HEK293T (cell line): ENCODE measurements at regions not wholly inside any gene's neighbourhood (a gene's known extent, or its start where the extent isn't known, plus 50 kb on each side); places are given as distances from the start of the nearest gene placed in this dataset.

Source experiments
- CTCF ChIA-PET: fragments of 350-600 bp; formaldehyde crosslinking; extraction: SDS; loops from one replicate; lab custom pipeline; 2021; ENCODE audit warnings: antibody characterized with exemption, inconsistent platforms; lab: Yijun Ruan, JAX
- POLR2A ChIA-PET: fragments of 350-600 bp; formaldehyde crosslinking; extraction: SDS; loops from one replicate; lab custom pipeline; 2020; ENCODE audit warnings: antibody characterized with exemption, inconsistent platforms; lab: Yijun Ruan, JAX
- DNase-seq: peaks from one replicate; pipeline ENCODE4 v3.0.0; 2012; ENCODE audit warnings: mixed read lengths; ENCODE audit errors: extremely low spot score
- ARNT ChIP-seq: fragments of 450-650 bp; IDR thresholded peaks from 2 replicates; pipeline ENCODE4 v1.6.1; 2017; ENCODE audit warnings: mild to moderate bottlenecking
- BHLHE40 ChIP-seq: fragments of 450-650 bp; IDR thresholded peaks from 2 replicates; pipeline ENCODE4 v1.6.1; 2016; ENCODE audit warnings: mild to moderate bottlenecking, moderate library complexity, borderline replicate concordance
- CTBP1 ChIP-seq: fragments of 450-650 bp; IDR thresholded peaks from 2 replicates; pipeline ENCODE4 v1.6.1; 2016; ENCODE audit warnings: borderline replicate concordance
- ELF4 ChIP-seq: fragments of 450-650 bp; IDR thresholded peaks from 2 replicates; pipeline ENCODE4 v1.6.1; 2017; ENCODE audit warnings: antibody characterized with exemption
- FOXA1 ChIP-seq: fragments of 450-650 bp; IDR thresholded peaks from 2 replicates; pipeline ENCODE4 v1.6.1; 2016; ENCODE audit warnings: mild to moderate bottlenecking
- FOXK2 ChIP-seq: fragments of 450-650 bp; IDR thresholded peaks from 2 replicates; pipeline ENCODE4 v1.6.1; 2016; ENCODE audit warnings: mild to moderate bottlenecking
- FOXM1 ChIP-seq: fragments of 450-650 bp; IDR thresholded peaks from 2 replicates; pipeline ENCODE4 v1.6.1; 2017; ENCODE audit warnings: mild to moderate bottlenecking, borderline replicate concordance
- HDGF ChIP-seq: fragments of 450-650 bp; IDR thresholded peaks from 2 replicates; pipeline ENCODE4 v1.6.1; 2017; ENCODE audit warnings: antibody characterized with exemption, borderline replicate concordance
- L3MBTL2 ChIP-seq: fragments of 450-650 bp; conservative IDR thresholded peaks from 2 replicates; pipeline ENCODE4 v1.6.1; 2016; ENCODE audit warnings: mild to moderate bottlenecking
- LEF1 ChIP-seq: fragments of 450-650 bp; IDR thresholded peaks from 2 replicates; pipeline ENCODE4 v1.6.1; 2017; ENCODE audit warnings: mild to moderate bottlenecking, borderline replicate concordance
- NFRKB ChIP-seq: fragments of 450-650 bp; IDR thresholded peaks from 2 replicates; pipeline ENCODE4 v1.6.1; 2016; ENCODE audit warnings: mild to moderate bottlenecking, moderate library complexity
- SP1 ChIP-seq: fragments of 450-650 bp; IDR thresholded peaks from 2 replicates; pipeline ENCODE4 v1.6.1; 2017
- SUZ12 ChIP-seq: fragments of 450-650 bp; IDR thresholded peaks from 2 replicates; pipeline ENCODE4 v1.6.1; 2016; ENCODE audit warnings: mild to moderate bottlenecking
- TARDBP ChIP-seq: fragments of 450-650 bp; IDR thresholded peaks from 2 replicates; pipeline ENCODE4 v1.6.1; 2016
- ZNF384 ChIP-seq: fragments of 450-650 bp; IDR thresholded peaks from 2 replicates; pipeline ENCODE4 v1.6.1; 2016
- TF ChIP-seq, protein P1 (sequence below): fragments of 450-650 bp; IDR thresholded peaks from 2 replicates; pipeline ENCODE4 v1.6.1; 2016

DNA sequence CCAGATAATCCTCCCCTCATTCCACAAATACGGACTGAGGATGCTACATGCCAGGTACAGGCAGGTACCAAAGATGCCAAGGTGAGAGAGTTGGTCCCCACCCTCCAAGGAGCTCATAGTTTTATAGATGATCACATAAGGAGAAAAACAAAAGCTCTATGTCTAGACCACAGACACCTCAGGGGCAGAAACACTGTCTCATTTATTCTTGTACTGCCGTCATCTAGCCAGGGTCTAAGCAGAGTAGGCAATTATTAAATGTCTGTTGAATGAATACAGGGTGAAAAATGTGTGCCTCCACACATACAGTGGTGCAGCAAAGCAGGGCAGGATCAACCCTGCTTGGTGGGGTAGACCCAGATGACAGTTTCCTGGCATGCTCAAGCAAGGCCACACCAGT is 439.8 kb upstream of the JARID2 start:
- no peak for DNase-seq
- POLR2A ChIA-PET = interaction anchor here (0.6 kb wide), 1 partner anchor 302 kb away, joined by 3 read pairs; no protein-coding TSS in a partner anchor
- CTCF ChIA-PET = no interaction called here
- TF ChIP-seq, protein P1, sequence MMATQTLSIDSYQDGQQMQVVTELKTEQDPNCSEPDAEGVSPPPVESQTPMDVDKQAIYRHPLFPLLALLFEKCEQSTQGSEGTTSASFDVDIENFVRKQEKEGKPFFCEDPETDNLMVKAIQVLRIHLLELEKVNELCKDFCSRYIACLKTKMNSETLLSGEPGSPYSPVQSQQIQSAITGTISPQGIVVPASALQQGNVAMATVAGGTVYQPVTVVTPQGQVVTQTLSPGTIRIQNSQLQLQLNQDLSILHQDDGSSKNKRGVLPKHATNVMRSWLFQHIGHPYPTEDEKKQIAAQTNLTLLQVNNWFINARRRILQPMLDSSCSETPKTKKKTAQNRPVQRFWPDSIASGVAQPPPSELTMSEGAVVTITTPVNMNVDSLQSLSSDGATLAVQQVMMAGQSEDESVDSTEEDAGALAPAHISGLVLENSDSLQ = no peak
- TF ChIP-seq CTBP1 (no peak), L3MBTL2 (no peak)

DNA sequence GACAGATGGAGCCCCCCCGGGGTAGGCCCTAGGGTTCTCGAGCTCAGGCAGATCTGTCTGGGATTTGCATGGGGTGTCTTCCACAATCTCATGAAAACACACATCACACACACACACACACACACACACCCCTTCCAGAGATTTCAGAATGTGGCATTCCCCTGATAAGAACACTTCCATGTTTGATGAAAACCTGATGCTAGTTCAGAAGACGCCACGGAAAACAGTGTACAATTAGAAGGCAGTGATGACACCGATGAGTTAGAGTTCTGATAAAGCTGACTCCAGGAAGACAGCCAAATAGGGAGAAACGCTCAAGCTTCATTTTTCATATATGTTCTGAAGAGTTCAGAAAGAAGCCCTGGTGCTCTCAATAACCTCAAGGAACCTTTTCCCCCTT is 438.7 kb upstream of the JARID2 start:
- DNase-seq = no peak
- CTCF ChIA-PET = no interaction called here
- POLR2A ChIA-PET = no interaction called here
- TF ChIP-seq LEF1 = no peak
- TF ChIP-seq SUZ12 = no peak
- TF ChIP-seq L3MBTL2 = no peak

DNA sequence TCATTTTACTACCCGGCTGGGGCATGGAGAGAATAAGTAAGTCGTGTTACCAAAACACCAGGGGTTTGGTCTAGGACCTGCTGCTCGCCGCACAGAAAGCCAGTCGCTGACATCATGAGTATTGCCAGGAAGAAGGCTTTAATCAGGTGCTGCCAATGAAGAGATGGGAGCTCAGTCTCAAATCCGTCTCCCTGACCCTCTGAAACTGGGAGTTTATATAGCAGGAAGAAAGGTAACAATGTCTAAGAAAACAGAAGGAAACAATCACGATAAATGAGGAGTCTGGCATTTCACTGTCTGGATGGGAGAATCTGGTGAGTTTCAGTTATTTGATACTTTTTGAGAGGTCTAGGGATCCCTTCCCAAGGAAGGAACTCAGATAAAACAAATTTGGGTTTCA is 437.9 kb upstream of the JARID2 start:
- TF ChIP-seq NFRKB (no peak), ARNT (no peak), HDGF (no peak), CTBP1 (no peak), L3MBTL2 (no peak), TARDBP (no peak), FOXK2 (no peak), SUZ12 (no peak), SP1 (no peak), ZNF384 (no peak), FOXM1 (no peak), FOXA1 (no peak), BHLHE40 (no peak), ELF4 (no peak)
- TF ChIP-seq, protein P1 = no peak
- DNase-seq = no peak
- ChIA-PET CTCF (no interaction called here), POLR2A (no interaction called here)

DNA sequence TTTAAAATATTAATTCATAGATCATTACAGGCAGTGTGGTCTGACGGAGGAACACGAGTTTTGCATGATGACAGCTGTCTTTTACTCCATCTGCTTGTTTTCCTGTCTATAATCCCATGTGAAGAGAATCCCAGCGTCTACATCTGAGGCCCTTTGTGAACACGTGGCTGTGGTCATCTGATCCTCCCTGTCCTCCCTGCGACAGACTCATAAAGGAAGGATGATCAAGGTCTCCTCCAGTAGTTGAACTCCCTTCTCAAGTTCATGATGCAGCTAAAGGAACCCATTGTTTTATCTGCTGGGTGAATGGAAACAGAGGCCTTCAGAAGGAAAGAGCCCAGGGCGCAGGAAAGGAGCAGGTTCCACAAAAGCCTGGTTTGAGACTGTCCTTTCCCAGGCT is 435.8 kb upstream of the JARID2 start:
- POLR2A ChIA-PET = no interaction called here
- CTCF ChIA-PET = no interaction called here
- no peak for DNase-seq
- no peak for TF ChIP-seq LEF1
- TF ChIP-seq CTBP1 = no peak
- TF ChIP-seq FOXA1 = no peak
- TF ChIP-seq HDGF = no peak
- no peak for TF ChIP-seq FOXK2
- TF ChIP-seq ELF4 = no peak
- TF ChIP-seq BHLHE40 = no peak
- no peak for TF ChIP-seq FOXM1
- no peak for TF ChIP-seq SUZ12
- no peak for TF ChIP-seq ARNT
- TF ChIP-seq, protein P1 = no peak
- no peak for TF ChIP-seq SP1
- TF ChIP-seq NFRKB = no peak
- no peak for TF ChIP-seq ZNF384
- no peak for TF ChIP-seq L3MBTL2
- TF ChIP-seq TARDBP = no peak

DNA sequence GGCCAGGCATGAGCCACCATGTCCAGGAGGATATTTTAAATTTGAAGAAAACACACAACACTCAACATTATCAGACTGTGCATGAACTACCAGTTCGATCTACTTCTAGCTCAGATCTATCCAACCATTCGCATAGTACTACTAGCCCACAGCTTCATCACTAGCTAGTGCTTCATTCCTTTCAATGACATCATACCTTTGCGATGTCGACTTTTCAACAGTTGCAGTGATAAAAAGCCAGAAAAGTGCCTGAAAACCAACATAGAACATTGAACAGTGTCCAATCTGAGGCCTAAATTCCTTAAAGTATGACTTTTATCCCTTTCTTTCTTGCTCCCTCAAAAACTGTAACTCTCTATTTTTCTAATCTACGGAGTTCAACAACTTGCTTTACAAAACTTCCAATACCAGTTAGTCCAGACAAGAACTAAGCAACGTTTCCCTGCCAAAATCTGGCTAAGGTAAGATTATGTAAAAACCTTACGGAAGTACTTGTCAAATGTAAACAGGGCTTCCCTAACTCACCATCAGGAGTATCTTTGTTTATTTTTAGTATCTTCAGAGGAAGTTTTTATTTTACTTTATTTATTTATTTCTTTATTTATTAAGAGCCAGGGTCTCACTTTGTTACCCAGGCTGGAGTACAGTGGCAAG is 434.0 kb upstream of the JARID2 start:
- DNase-seq = no peak
- TF ChIP-seq NFRKB = no peak
- TF ChIP-seq L3MBTL2 = no peak
- no peak for TF ChIP-seq CTBP1
- TF ChIP-seq FOXM1 = no peak
- TF ChIP-seq SUZ12 = no peak
- no peak for TF ChIP-seq FOXK2
- TF ChIP-seq, protein P1 = no peak
- ChIA-PET POLR2A (no interaction called here), CTCF (no interaction called here)

DNA sequence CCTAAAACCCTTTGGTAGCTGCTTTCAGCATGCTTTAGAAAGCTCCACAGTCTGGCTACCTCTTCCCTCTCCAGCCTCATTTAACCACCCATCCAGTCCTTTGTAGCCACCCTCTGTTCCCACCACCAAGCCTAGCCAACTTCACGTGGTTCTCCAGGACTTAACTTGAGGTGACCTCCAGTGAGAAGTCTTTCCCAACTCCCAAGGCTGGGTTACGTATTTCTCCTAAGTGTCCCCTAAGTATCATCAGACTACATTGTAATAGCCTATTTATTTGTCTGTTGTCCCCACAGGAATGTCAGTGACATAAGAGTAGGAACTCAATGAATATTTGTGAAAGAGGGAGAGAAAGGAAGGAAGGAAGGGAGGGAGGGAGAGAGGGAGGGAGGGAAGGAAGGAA is 431.9 kb upstream of the JARID2 start:
- CTCF ChIA-PET = no interaction called here
- TF ChIP-seq ELF4 = no peak
- TF ChIP-seq CTBP1 = no peak
- TF ChIP-seq FOXM1 = no peak
- no peak for TF ChIP-seq HDGF
- TF ChIP-seq LEF1 = no peak
- no peak for TF ChIP-seq ARNT
- no peak for TF ChIP-seq FOXK2
- no peak for TF ChIP-seq NFRKB
- TF ChIP-seq SP1 = no peak
- no peak for TF ChIP-seq TARDBP
- no peak for TF ChIP-seq FOXA1
- DNase-seq = no peak
- POLR2A ChIA-PET = no interaction called here
